ENCODE measurements at regions not wholly inside any gene's neighbourhood (a gene's known extent, or its start where the extent isn't known, plus 50 kb on each side); places are given as distances from the start of the nearest gene placed in this dataset.
"Not testable (repeated sequence)": the region's sequence is repeated elsewhere in the genome, so short reads cannot be mapped to it uniquely, and the experiment has no call there.

- TF ChIP-seq SP1 (IDR thresholded peaks at IDR 0.05); FOXA1 (IDR thresholded peaks at IDR 0.05); PKNOX1 (IDR thresholded peaks at IDR 0.05); TARDBP (IDR thresholded peaks at IDR 0.05); FOXK2 (IDR thresholded peaks at IDR 0.05); LEF1 (IDR thresholded peaks at IDR 0.05; ENCODE audit: borderline replicate concordance); SUZ12 (IDR thresholded peaks at IDR 0.05); BHLHE40 (IDR thresholded peaks at IDR 0.05; ENCODE audit: borderline replicate concordance): not testable (repeated sequence)
These were observed 219.5 kb upstream of the NOTCH2NLA start for GRCh38 chr1:146448212-146448876.
